ENCODE measurements at regions not wholly inside any gene's neighbourhood (a gene's known extent, or its start where the extent isn't known, plus 50 kb on each side); places are given as distances from the start of the nearest gene placed in this dataset.

- no TSS peak for BruUV-seq (replicated peaks)
- no peak for DNase-seq
Measured at GRCh38 chr14:21923820-21924219, 250.2 kb upstream of the OR4E1 start.

More at GRCh38 chr14:21923820-21924219, 250.2 kb upstream of the OR4E1 start:
- Histone ChIP-seq H3K23ac (ENCODE audit: low read depth, low read length) (no peak overlapping the region), H3K4me1 (ENCODE audit: control insufficient read depth, insufficient read depth, low read length) (no peaks in the 10 kb centered on the region), H4K5ac (ENCODE audit: low read depth, low read length) (no peak overlapping the region), H2BK15ac (ENCODE audit: low read depth, low read length) (no peak overlapping the region), H2BK20ac (ENCODE audit: low read depth, low read length) (no peak overlapping the region), H2BK5ac (ENCODE audit: low read depth, low read length, poor library complexity, severe bottlenecking) (no peak overlapping the region), H3K4me3 (ENCODE audit: insufficient read depth, low read depth, low read length) (no peak overlapping the region), H3K14ac (replicated peaks; ENCODE audit: low read depth, low read length) (no peak overlapping the region), H4K20me1 (ENCODE audit: insufficient read depth, low read length) (no peaks in the 10 kb centered on the region), H4K91ac (ENCODE audit: insufficient read depth, low read depth, low read length) (no peak overlapping the region), H4K8ac (ENCODE audit: low read depth in 2 of 2, low read length in 2 of 2) (no peak overlapping the region), H3K79me1 (ENCODE audit: low read depth in 1 of 2, low read length in 2 of 2) (no peaks in the 10 kb centered on the region), H2AFZ (replicated peaks; ENCODE audit: low read length, poor library complexity) (no peak overlapping the region), H2AK9ac (replicated peaks; ENCODE audit: low read depth, low read length, poor library complexity) (no peak overlapping the region), H3K56ac (ENCODE audit: extremely low read depth, insufficient read depth, low read length) (no peak overlapping the region), H3K27ac (ENCODE audit: insufficient read depth, low read length) (no peak overlapping the region), H3K4ac (ENCODE audit: low read depth, low read length) (no peak overlapping the region), H2BK120ac (ENCODE audit: low read depth, low read length) (no peak overlapping the region), H3K27me3 (ENCODE audit: control insufficient read depth, insufficient read depth, low read length) (no peaks in the 10 kb centered on the region), H3K9ac (ENCODE audit: low read depth, low read length) (no peak overlapping the region), H2AK5ac (ENCODE audit: low read depth, low read length) (no peak overlapping the region), H3K9me1 (ENCODE audit: insufficient read depth, low read length) (no peaks in the 10 kb centered on the region), H3K9me3 (ENCODE audit: control insufficient read depth, insufficient read depth, low read length) (no peaks in the 10 kb centered on the region), H3K18ac (ENCODE audit: low read depth, low read length) (no peak overlapping the region), H3K4me2 (ENCODE audit: low read depth, low read length) (no peak overlapping the region), H3K36me3 (ENCODE audit: control insufficient read depth, insufficient read depth, low read length) (no peaks in the 10 kb centered on the region)
- in situ Hi-C loops (cut with MboI; ENCODE audit: low sequenced_read_pairs) (no loop called here), intact Hi-C loops (cut with micrococcal nuclease) (no loop called here), dilution Hi-C loops (cut with HindIII; ENCODE audit: low sequenced_read_pairs, unreplicated experiment) (no loop called here)
- TF ChIP-seq FOS (IDR thresholded peaks at IDR 0.05; ENCODE audit: low read depth, low read length) (no peak), RCOR1 (IDR thresholded peaks at IDR 0.05; ENCODE audit: insufficient replicate concordance, low read length) (no peak), MXI1 (IDR thresholded peaks at IDR 0.05; ENCODE audit: borderline replicate concordance, low read depth, low read length) (no peak), USF2 (IDR thresholded peaks at IDR 0.05; ENCODE audit: low read depth, low read length) (no peak), MAFK (IDR thresholded peaks at IDR 0.05; ENCODE audit: low read depth, low read length) (no peak), MAZ (IDR thresholded peaks at IDR 0.05; ENCODE audit: borderline replicate concordance, low read depth, low read length) (no peak), RAD21 (IDR thresholded peaks at IDR 0.05; ENCODE audit: low read length) (no peak), BHLHE40 (IDR thresholded peaks at IDR 0.05; ENCODE audit: low read depth, low read length) (no peak), CEBPB (IDR thresholded peaks at IDR 0.05; ENCODE audit: low read depth, low read length) (no peak), NFE2L2 (IDR thresholded peaks at IDR 0.05; ENCODE audit: low read depth, low read length) (no peak), POLR2A (IDR thresholded peaks at IDR 0.05; ENCODE audit: low read depth, low read length) (no peak), SMC3 (IDR thresholded peaks at IDR 0.05; ENCODE audit: low read depth, low read length) (no peak), CTCF (conservative IDR thresholded peaks at IDR 0.05; ENCODE audit: low read depth, low read length) (no peak), ELK1 (IDR thresholded peaks at IDR 0.05; ENCODE audit: borderline replicate concordance, low read depth, low read length) (no peak), RFX5 (IDR thresholded peaks at IDR 0.05; ENCODE audit: low read depth, low read length) (no peak), CHD1 (IDR thresholded peaks at IDR 0.05; ENCODE audit: low read depth, low read length) (no peak)
- CTCF ChIA-PET: no interaction called here
- POLR2A ChIA-PET (ENCODE audit: unreplicated experiment): no interaction called here
- ATAC-seq (ENCODE audit: low read depth): no peak

All from IMR-90 (cell line).